IMR-90 (cell line): ENCODE measurements at regions not wholly inside any gene's neighbourhood (a gene's known extent, or its start where the extent isn't known, plus 50 kb on each side); places are given as distances from the start of the nearest gene placed in this dataset.

ENCODE experiments used
- ATAC-seq: fragments of 200-7000 bp; cut with Tn5 transposase; 2 replicates; pipeline ENCODE4 v1.9.1; 2020; ENCODE audit warnings: low read depth, mild to moderate bottlenecking, moderate library complexity
- BruUV-seq: library from RNA; stranded (reverse); fragments of 400-500 nt; replicated peaks from 2 replicates; lab custom pipeline; 2021; lab: Mats Ljungman, UMichigan
- CTCF ChIA-PET: fragments of 300-600 bp; formaldehyde crosslinking; extraction: SDS; loops from one replicate; lab custom pipeline; 2021; ENCODE audit warnings: antibody characterized with exemption; lab: Yijun Ruan, JAX
- POLR2A ChIA-PET: fragments of 300-600 bp; sonication (Branson Sonifier 250); formaldehyde crosslinking; loops from one replicate; lab custom pipeline; 2022; ENCODE audit warnings: antibody characterized with exemption; ENCODE audit not compliant: unreplicated experiment; lab: Charles Lee
- DNase-seq: peaks from one replicate; pipeline ENCODE4 v3.0.0; 2013
- H2AFZ ChIP-seq: replicated peaks from 2 replicates; pipeline ENCODE3; 2013; ENCODE audit warnings: low read length, mild to moderate bottlenecking; ENCODE audit not compliant: poor library complexity
- H2AK5ac ChIP-seq: 2 replicates; pipeline ENCODE4 v1.6.1; 2013; ENCODE audit warnings: low read depth, low read length, inconsistent platforms
- H2AK9ac ChIP-seq: replicated peaks from 2 replicates; pipeline ENCODE3; 2013; ENCODE audit warnings: mild to moderate bottlenecking, low read depth, low read length, moderate library complexity; ENCODE audit not compliant: poor library complexity
- H2BK120ac ChIP-seq: 2 replicates; pipeline ENCODE4 v1.6.1; 2013; ENCODE audit warnings: low read depth, low read length, inconsistent platforms
- H2BK15ac ChIP-seq: 3 replicates; pipeline ENCODE4 v1.6.1; 2013; ENCODE audit warnings: low read depth, low read length, inconsistent platforms
- H2BK20ac ChIP-seq: 2 replicates; pipeline ENCODE4 v1.6.1; 2013; ENCODE audit warnings: low read depth, mild to moderate bottlenecking, inconsistent platforms, low read length, moderate library complexity
- H2BK5ac ChIP-seq: 2 replicates; pipeline ENCODE4 v1.6.1; 2013; ENCODE audit warnings: mild to moderate bottlenecking, low read depth, low read length, inconsistent platforms; ENCODE audit not compliant: poor library complexity, severe bottlenecking
- H3K14ac ChIP-seq: replicated peaks from 2 replicates; pipeline ENCODE4 v1.6.1; 2013; ENCODE audit warnings: low read depth, low read length, inconsistent platforms
- H3K18ac ChIP-seq: 2 replicates; pipeline ENCODE4 v1.6.1; 2013; ENCODE audit warnings: low read depth, low read length, control low read depth
- H3K23ac ChIP-seq: 2 replicates; pipeline ENCODE4 v1.6.1; 2013; ENCODE audit warnings: low read depth, low read length, inconsistent platforms
- H3K27ac ChIP-seq: 2 replicates; pipeline ENCODE4 v1.5.1; 2013; ENCODE audit warnings: mild to moderate bottlenecking, control low read depth, low read length; ENCODE audit not compliant: insufficient read depth
- H3K27me3 ChIP-seq: 2 replicates; pipeline ENCODE4 v1.6.1; 2013; ENCODE audit warnings: low read length; ENCODE audit not compliant: control insufficient read depth, insufficient read depth
- H3K36me3 ChIP-seq: 2 replicates; pipeline ENCODE4 v1.6.1; 2013; ENCODE audit warnings: low read length, mixed read lengths; ENCODE audit not compliant: control insufficient read depth, insufficient read depth
- H3K4ac ChIP-seq: 2 replicates; pipeline ENCODE4 v1.6.1; 2013; ENCODE audit warnings: low read depth, low read length, inconsistent platforms
- H3K4me1 ChIP-seq: 2 replicates; pipeline ENCODE4 v1.6.1; 2013; ENCODE audit warnings: low read length, mixed read lengths; ENCODE audit not compliant: control insufficient read depth, insufficient read depth
- H3K4me2 ChIP-seq: 2 replicates; pipeline ENCODE4 v1.6.1; 2013; ENCODE audit warnings: low read depth, mild to moderate bottlenecking, control low read depth, low read length, moderate library complexity
- H3K4me3 ChIP-seq: 2 replicates; pipeline ENCODE4 v1.5.1; 2013; ENCODE audit warnings: low read depth, mild to moderate bottlenecking, control low read depth, low read length, moderate library complexity; ENCODE audit not compliant: insufficient read depth
- H3K56ac ChIP-seq: 2 replicates; pipeline ENCODE4 v1.6.1; 2013; ENCODE audit warnings: low read length, inconsistent platforms; ENCODE audit not compliant: insufficient read depth; ENCODE audit errors: extremely low read depth
- H3K79me1 ChIP-seq, 2 experiments: 2 replicates each; pipeline ENCODE4 v1.6.1; 2013; ENCODE audit warnings: low read length in 2 of 2, inconsistent platforms in 1 of 2, low read depth in 1 of 2
- H3K9ac ChIP-seq: 2 replicates; pipeline ENCODE4 v1.6.1; 2013; ENCODE audit warnings: low read depth, low read length, control low read depth
- H3K9me1 ChIP-seq: 2 replicates; pipeline ENCODE4 v1.6.1; 2013; ENCODE audit warnings: low read length, inconsistent platforms; ENCODE audit not compliant: insufficient read depth
- H3K9me3 ChIP-seq: 2 replicates; pipeline ENCODE4 v1.6.1; 2013; ENCODE audit warnings: low read length; ENCODE audit not compliant: control insufficient read depth, insufficient read depth
- H4K20me1 ChIP-seq: 2 replicates; pipeline ENCODE4 v1.6.1; 2013; ENCODE audit warnings: low read length, inconsistent platforms; ENCODE audit not compliant: insufficient read depth
- H4K5ac ChIP-seq: 2 replicates; pipeline ENCODE4 v1.6.1; 2013; ENCODE audit warnings: mild to moderate bottlenecking, low read depth, low read length, control low read depth
- H4K8ac ChIP-seq, 2 experiments: 2 replicates each; pipeline ENCODE4 v1.6.1; 2013; ENCODE audit warnings: low read depth in 2 of 2, low read length in 2 of 2, control low read depth in 1 of 2, inconsistent platforms in 1 of 2
- H4K91ac ChIP-seq: 2 replicates; pipeline ENCODE4 v1.6.1; 2013; ENCODE audit warnings: low read depth, low read length, inconsistent platforms; ENCODE audit not compliant: insufficient read depth
- BHLHE40 ChIP-seq: fragments of 150-350 bp; IDR thresholded peaks from 2 replicates; pipeline ENCODE4 v1.6.1; 2016; ENCODE audit warnings: mild to moderate bottlenecking, low read depth, low read length
- CHD1 ChIP-seq: IDR thresholded peaks from 2 replicates; pipeline ENCODE4 v1.6.1; 2012; ENCODE audit warnings: low read depth, low read length, improper control_type of control experiment
- CTCF ChIP-seq: conservative IDR thresholded peaks from 2 replicates; pipeline ENCODE4 v1.5.1; 2012; ENCODE audit warnings: mild to moderate bottlenecking, low read depth, low read length, improper control_type of control experiment
- FOS ChIP-seq: fragments of 150-350 bp; IDR thresholded peaks from 2 replicates; pipeline ENCODE4 v1.6.1; 2016; ENCODE audit warnings: low read depth, low read length
- MAZ ChIP-seq: IDR thresholded peaks from 2 replicates; pipeline ENCODE4 v1.6.1; 2012; ENCODE audit warnings: low read depth, mild to moderate bottlenecking, low read length, improper control_type of control experiment, moderate library complexity, borderline replicate concordance
- MXI1 ChIP-seq: IDR thresholded peaks from 2 replicates; pipeline ENCODE4 v1.6.1; 2012; ENCODE audit warnings: low read depth, mild to moderate bottlenecking, low read length, moderate library complexity, borderline replicate concordance
- POLR2A ChIP-seq: IDR thresholded peaks from 2 replicates; pipeline ENCODE4 v1.6.1; 2012; ENCODE audit warnings: mild to moderate bottlenecking, low read depth, low read length
- RAD21 ChIP-seq: IDR thresholded peaks from 2 replicates; pipeline ENCODE4 v1.6.1; 2012; ENCODE audit warnings: low read length, improper control_type of control experiment
- RFX5 ChIP-seq: IDR thresholded peaks from 2 replicates; pipeline ENCODE4 v1.8.0; 2012; ENCODE audit warnings: low read depth, mild to moderate bottlenecking, low read length, moderate library complexity
- SMC3 ChIP-seq: fragments of 150-350 bp; IDR thresholded peaks from 2 replicates; pipeline ENCODE4 v1.6.1; 2016; ENCODE audit warnings: low read depth, mild to moderate bottlenecking, antibody characterized with exemption, low read length, moderate library complexity
- WGBS, 2 experiments: methylation state at CpG; one replicate each; pipeline versions ENCODE4 v1.1.5 to v1.1.7; 2013; ENCODE audit warnings: missing lambda C conversion rate in 2 of 2; ENCODE audit not compliant: insufficient read length in 1 of 2; ENCODE audit errors: extremely low coverage in 2 of 2; 5-methylcytosine and 5-hydroxymethylcytosine counted together
- dilution Hi-C: fragments of 300-500 bp; cut with HindIII; formaldehyde crosslinking; loops from one replicate; pipeline ENCODE4 v1.14.3; 2018; ENCODE audit warnings: low sequenced_read_pairs; ENCODE audit not compliant: unreplicated experiment
- in situ Hi-C: fragments of 300-500 bp; cut with MboI; formaldehyde crosslinking; loops from 3 replicates; pipeline ENCODE4 v1.14.3; 2019; ENCODE audit warnings: low sequenced_read_pairs, inconsistent platforms, mixed read lengths
- intact Hi-C: fragments of 100-400 bp; cut with micrococcal nuclease; formaldehyde crosslinking; loops from 2 replicates; pipeline ENCODE4 v1.10.0; 2022
- TF ChIP-seq, protein P1 (sequence below): fragments of 150-350 bp; IDR thresholded peaks from 2 replicates; pipeline ENCODE4 v1.6.1; 2016; ENCODE audit warnings: low read depth, mild to moderate bottlenecking, low read length, moderate library complexity, borderline replicate concordance
- TF ChIP-seq, protein P2 (sequence below): fragments of 150-350 bp; IDR thresholded peaks from 2 replicates; pipeline ENCODE4 v1.6.1; 2017; ENCODE audit warnings: mild to moderate bottlenecking, antibody characterized with exemption, low read length, low read depth

- WGBS, 2 experiments: no CpG with 5 or more reads among the region's 4 CpGs
- H3K9ac ChIP-seq: no peak overlapping the region
Observed at GRCh38 chr3:170713653-170714052, 127.8 kb upstream of the SLC7A14 start.

More at GRCh38 chr3:170713653-170714052, 127.8 kb upstream of the SLC7A14 start:
- Histone ChIP-seq H3K27me3 (no peaks in the 10 kb centered on the region), H3K79me1 (no peaks in the 10 kb centered on the region), H3K9me3 (peaks cover 8% of the 10 kb centered on the region), H3K36me3 (no peaks in the 10 kb centered on the region), H3K4me3 (no peak overlapping the region), H3K9me1 (no peaks in the 10 kb centered on the region; the same call in none of the 2 replicates), H3K4me1 (peaks cover 13% of the 10 kb centered on the region), H3K23ac (peak overlapping the region; percentile 85), H2BK15ac (peak overlapping the region; percentile 84; the same call in 2 of the 3 replicates), H2BK20ac (peak overlapping the region; percentile 92), H2AFZ (no peak overlapping the region), H4K5ac (peak overlapping the region; percentile 92), H3K56ac (peak overlapping the region; percentile 66; the same call in 1 of the 2 replicates), H2BK5ac (peak overlapping the region; percentile 95), H4K8ac (peak overlapping the region; percentile 47 to 89), H4K91ac (peak overlapping the region; percentile 92), H3K14ac (peak overlapping the region; percentile 91), H4K20me1 (no peaks in the 10 kb centered on the region), H3K4ac (peak overlapping the region; percentile 90), H2AK9ac (peak overlapping the region; percentile 16), H3K4me2 (peak overlapping the region; percentile 10; the same call in 1 of the 2 replicates), H2AK5ac (peak overlapping the region; percentile 79), H3K18ac (peak overlapping the region; percentile 93), H2BK120ac (peak overlapping the region; percentile 91), H3K27ac (peak overlapping the region; percentile 76; the same call in 1 of the 2 replicates)
- no peak for TF ChIP-seq FOS
- TF ChIP-seq MAZ: no peak
- TF ChIP-seq, protein P1, sequence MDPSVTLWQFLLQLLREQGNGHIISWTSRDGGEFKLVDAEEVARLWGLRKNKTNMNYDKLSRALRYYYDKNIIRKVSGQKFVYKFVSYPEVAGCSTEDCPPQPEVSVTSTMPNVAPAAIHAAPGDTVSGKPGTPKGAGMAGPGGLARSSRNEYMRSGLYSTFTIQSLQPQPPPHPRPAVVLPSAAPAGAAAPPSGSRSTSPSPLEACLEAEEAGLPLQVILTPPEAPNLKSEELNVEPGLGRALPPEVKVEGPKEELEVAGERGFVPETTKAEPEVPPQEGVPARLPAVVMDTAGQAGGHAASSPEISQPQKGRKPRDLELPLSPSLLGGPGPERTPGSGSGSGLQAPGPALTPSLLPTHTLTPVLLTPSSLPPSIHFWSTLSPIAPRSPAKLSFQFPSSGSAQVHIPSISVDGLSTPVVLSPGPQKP: no peak
- TF ChIP-seq, protein P2, sequence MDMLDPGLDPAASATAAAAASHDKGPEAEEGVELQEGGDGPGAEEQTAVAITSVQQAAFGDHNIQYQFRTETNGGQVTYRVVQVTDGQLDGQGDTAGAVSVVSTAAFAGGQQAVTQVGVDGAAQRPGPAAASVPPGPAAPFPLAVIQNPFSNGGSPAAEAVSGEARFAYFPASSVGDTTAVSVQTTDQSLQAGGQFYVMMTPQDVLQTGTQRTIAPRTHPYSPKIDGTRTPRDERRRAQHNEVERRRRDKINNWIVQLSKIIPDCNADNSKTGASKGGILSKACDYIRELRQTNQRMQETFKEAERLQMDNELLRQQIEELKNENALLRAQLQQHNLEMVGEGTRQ: no peak
- TF ChIP-seq BHLHE40: no peak
- TF ChIP-seq SMC3: no peak
- no peak for TF ChIP-seq RFX5
- TF ChIP-seq RAD21: no peak
- no peak for TF ChIP-seq CHD1
- no peak for TF ChIP-seq MXI1
- no peak for TF ChIP-seq POLR2A
- TF ChIP-seq CTCF: no peak
- no peak for ATAC-seq
- ChIA-PET CTCF (interaction anchor here (1.1 to 2.8 kb wide), 4 partner anchors 89 to 300 kb away, joined by 3 to 25 read pairs (median 4); no protein-coding TSS in a partner anchor), POLR2A (interaction anchor here (1.2 kb wide), 1 partner anchor 41 kb away, joined by 4 read pairs; no protein-coding TSS in a partner anchor)
- in situ Hi-C loops: loop anchor here (10.0 kb wide), 1 partner anchor 91 kb away; no protein-coding TSS in a partner anchor
- intact Hi-C loops: loop anchor here (1.0 kb wide), 1 partner anchor 41 kb away; no protein-coding TSS in a partner anchor
- dilution Hi-C loops: no loop called here
- BruUV-seq: no TSS peak
- no peak for DNase-seq
